Urothelium cell line (cell line): ENCODE measurements at regions not wholly inside any gene's neighbourhood (a gene's known extent, or its start where the extent isn't known, plus 50 kb on each side); places are given as distances from the start of the nearest gene placed in this dataset.

Experiments used
- DNase-seq: peaks from one replicate; pipeline ENCODE4 v3.0.0; 2011; ENCODE audit warnings: low spot score, mixed read lengths
- FAIRE-seq: peaks from 2 replicates; lab custom pipeline; 2011; peaks lifted over from hg19 to GRCh38; lab: Jason Lieb, UNC

GRCh38 chr5:67451640-67452279 lies 255.2 kb upstream of the CD180 start:
- FAIRE-seq (no peak), DNase-seq (no peak)

GRCh38 chr5:67447732-67448131 lies 251.1 kb upstream of the CD180 start:
- DNase-seq (no peak), FAIRE-seq (no peak)

GRCh38 chr5:67437905-67438845 lies 241.6 kb upstream of the CD180 start:
- no peak for DNase-seq
- no peak for FAIRE-seq

GRCh38 chr5:67435032-67435431 lies 238.4 kb upstream of the CD180 start:
- FAIRE-seq (no peak), DNase-seq (no peak)

- FAIRE-seq: no peak
- no peak for DNase-seq
These were observed 237.9 kb upstream of the CD180 start for GRCh38 chr5:67434466-67434865.

GRCh38 chr5:67432606-67433005 lies 236.0 kb upstream of the CD180 start:
- DNase-seq: no peak
- FAIRE-seq: no peak

GRCh38 chr5:67431191-67431590 lies 234.6 kb upstream of the CD180 start:
- DNase-seq (no peak), FAIRE-seq (no peak)

GRCh38 chr5:67427850-67428298 lies 231.3 kb upstream of the CD180 start:
- DNase-seq (no peak), FAIRE-seq (no peak)

- FAIRE-seq: no peak
- DNase-seq: no peak
These were observed 230.6 kb upstream of the CD180 start for GRCh38 chr5:67426961-67427849.

GRCh38 chr5:67425514-67425913 lies 228.9 kb upstream of the CD180 start:
- FAIRE-seq: no peak
- no peak for DNase-seq

- FAIRE-seq (no peak), DNase-seq (no peak)
These were observed 221.2 kb upstream of the CD180 start for GRCh38 chr5:67417839-67418238.

GRCh38 chr5:67416986-67417385 lies 220.4 kb upstream of the CD180 start:
- DNase-seq: no peak

GRCh38 chr5:67416133-67416937 lies 219.7 kb upstream of the CD180 start:
- DNase-seq: no peak
- FAIRE-seq: no peak

More at GRCh38 chr5:67416986-67417385, 220.4 kb upstream of the CD180 start:
- FAIRE-seq: no peak

- FAIRE-seq: no peak
- DNase-seq: no peak
These were observed 218.1 kb upstream of the CD180 start for GRCh38 chr5:67414712-67415111.

- DNase-seq: no peak
- FAIRE-seq: no peak
These were observed 217.1 kb upstream of the CD180 start for GRCh38 chr5:67413721-67414120.

GRCh38 chr5:67409126-67409777 lies 212.7 kb upstream of the CD180 start:
- FAIRE-seq (no peak), DNase-seq (no peak)

- FAIRE-seq (no peak), DNase-seq (no peak)
These were observed 211.4 kb upstream of the CD180 start for GRCh38 chr5:67407979-67408378.

- DNase-seq: no peak
- no peak for FAIRE-seq
These were observed 209.2 kb upstream of the CD180 start for GRCh38 chr5:67405755-67406154.

- no peak for DNase-seq
- FAIRE-seq: no peak
These were observed 208.4 kb upstream of the CD180 start for GRCh38 chr5:67405101-67405364.
